SK-N-SH treated with all-trans-retinoic acid at 6 μM for 48 hours (cell line): ENCODE measurements at regions not wholly inside any gene's neighbourhood (a gene's known extent, or its start where the extent isn't known, plus 50 kb on each side); places are given as distances from the start of the nearest gene placed in this dataset.

Source experiments
- CSDC2 ChIP-seq: fragments of 250-450 bp; sonication (Bioruptor Pico); IDR thresholded peaks from 2 replicates; pipeline ENCODE4 v1.5.0; 2020; ENCODE audit warnings: mild to moderate bottlenecking, moderate library complexity
- GLIS3 ChIP-seq: fragments of 250-450 bp; sonication (Bioruptor Pico); IDR thresholded peaks from 2 replicates; pipeline ENCODE4 v1.5.0; 2020; ENCODE audit warnings: mild to moderate bottlenecking, moderate library complexity
- OSR1 ChIP-seq: fragments of 250-450 bp; sonication (Bioruptor Pico); IDR thresholded peaks from 2 replicates; pipeline ENCODE4 v1.8.0; 2022; ENCODE audit warnings: moderate library complexity, mild to moderate bottlenecking, inconsistent platforms
- PATZ1 ChIP-seq: fragments of 250-450 bp; sonication (Bioruptor Pico); IDR thresholded peaks from 2 replicates; pipeline ENCODE4 v1.8.0; 2020; ENCODE audit warnings: mild to moderate bottlenecking, moderate library complexity, borderline replicate concordance
- ZFP3 ChIP-seq: fragments of 250-450 bp; sonication (Bioruptor Pico); IDR thresholded peaks from 2 replicates; pipeline ENCODE4 v1.5.0; 2020; ENCODE audit warnings: mild to moderate bottlenecking, moderate library complexity
- ZFP30 ChIP-seq: fragments of 450-650 bp; formaldehyde crosslinking; IDR thresholded peaks from 2 replicates; pipeline ENCODE4 v1.5.0; 2022; ENCODE audit warnings: mild to moderate bottlenecking, moderate library complexity

GRCh38 chr15:77803487-77803886 is 170.8 kb upstream of the LINGO1 start:
- TF ChIP-seq ZFP30 (CRISPR knock-in tag) (no peak), CSDC2 (no peak), PATZ1 (CRISPR knock-in tag) (no peak), ZFP3 (no peak), GLIS3 (no peak), OSR1 (CRISPR knock-in tag) (no peak)
